SJCRH30 (cell line): ENCODE measurements at regions not wholly inside any gene's neighbourhood (a gene's known extent, or its start where the extent isn't known, plus 50 kb on each side); places are given as distances from the start of the nearest gene placed in this dataset.

Experiments
- DNase-seq, 2 experiments: peaks; one replicate each; pipeline ENCODE4 v3.0.0-alpha.2; 2015 to 2020
- H3K27ac ChIP-seq: fragments of 250-450 bp; sonication (Bioruptor Pico); 2 replicates; pipeline ENCODE4 v1.5.1; 2020; ENCODE audit warnings: mild to moderate bottlenecking, moderate library complexity
- H3K27me3 ChIP-seq: fragments of 250-450 bp; sonication (Bioruptor Pico); 2 replicates; pipeline ENCODE4 v1.5.1; 2020; ENCODE audit warnings: mild to moderate bottlenecking, moderate library complexity
- H3K36me3 ChIP-seq: fragments of 250-450 bp; sonication (Bioruptor Pico); 2 replicates; pipeline ENCODE4 v1.5.1; 2020; ENCODE audit warnings: mild to moderate bottlenecking, moderate library complexity
- H3K4me1 ChIP-seq: fragments of 250-450 bp; sonication (Bioruptor Pico); 2 replicates; pipeline ENCODE4 v1.5.1; 2020; ENCODE audit warnings: mild to moderate bottlenecking, moderate library complexity
- H3K4me3 ChIP-seq: fragments of 250-450 bp; sonication (Bioruptor Pico); 2 replicates; pipeline ENCODE4 v1.5.1; 2020; ENCODE audit warnings: mild to moderate bottlenecking, moderate library complexity
- H3K9me3 ChIP-seq: fragments of 250-450 bp; sonication (Bioruptor Pico); replicated peaks from 2 replicates; pipeline ENCODE4 v1.5.1; 2020; ENCODE audit warnings: mild to moderate bottlenecking, moderate library complexity

GRCh38 chr10:28211759-28212158 lies 91.1 kb downstream of the MPP7 start:
- H3K4me3 ChIP-seq: no peak overlapping the region
- no peaks in the 10 kb centered on the region for H3K9me3 ChIP-seq
- H3K36me3 ChIP-seq: no peaks in the 10 kb centered on the region
- H3K27me3 ChIP-seq: no peaks in the 10 kb centered on the region
- no peak for DNase-seq
- no peak overlapping the region for H3K27ac ChIP-seq
- H3K4me1 ChIP-seq: no peaks in the 10 kb centered on the region

DNA sequence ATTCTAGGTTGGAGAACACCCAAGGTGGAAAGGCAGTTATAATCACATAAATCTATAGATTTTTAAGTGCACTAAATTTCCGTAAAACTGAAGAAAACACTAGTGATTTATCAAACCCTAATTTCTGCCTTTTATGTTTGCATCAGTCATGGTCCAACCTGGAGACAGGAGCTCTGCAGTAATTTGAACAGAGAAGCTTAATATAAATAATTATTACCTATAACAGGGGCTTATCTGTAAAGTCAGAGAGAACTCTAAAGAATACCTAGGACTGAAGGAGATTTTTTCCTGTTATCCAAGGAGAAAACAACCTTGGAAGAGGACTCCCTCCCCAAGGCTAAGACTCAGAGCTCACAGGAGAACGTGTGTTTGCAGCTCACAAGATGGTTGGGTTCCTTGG lies 95.1 kb downstream of the MPP7 start:
- H3K27ac ChIP-seq: no peak overlapping the region
- H3K27me3 ChIP-seq: no peaks in the 10 kb centered on the region
- no peak for DNase-seq
- H3K36me3 ChIP-seq: no peaks in the 10 kb centered on the region
- H3K9me3 ChIP-seq: no peaks in the 10 kb centered on the region
- H3K4me3 ChIP-seq: no peak overlapping the region
- H3K4me1 ChIP-seq: no peaks in the 10 kb centered on the region

- DNase-seq: peak; percentile 44 to 63
- Histone ChIP-seq H3K36me3 (no peaks in the 10 kb centered on the region), H3K27ac (no peak overlapping the region; the same call in 1 of the 2 replicates), H3K4me1 (peaks cover 16% of the 10 kb centered on the region), H3K9me3 (no peaks in the 10 kb centered on the region), H3K4me3 (no peak overlapping the region), H3K27me3 (no peaks in the 10 kb centered on the region)
These were observed 99.9 kb downstream of the MPP7 start for GRCh38 chr10:28202941-28203352.

DNA sequence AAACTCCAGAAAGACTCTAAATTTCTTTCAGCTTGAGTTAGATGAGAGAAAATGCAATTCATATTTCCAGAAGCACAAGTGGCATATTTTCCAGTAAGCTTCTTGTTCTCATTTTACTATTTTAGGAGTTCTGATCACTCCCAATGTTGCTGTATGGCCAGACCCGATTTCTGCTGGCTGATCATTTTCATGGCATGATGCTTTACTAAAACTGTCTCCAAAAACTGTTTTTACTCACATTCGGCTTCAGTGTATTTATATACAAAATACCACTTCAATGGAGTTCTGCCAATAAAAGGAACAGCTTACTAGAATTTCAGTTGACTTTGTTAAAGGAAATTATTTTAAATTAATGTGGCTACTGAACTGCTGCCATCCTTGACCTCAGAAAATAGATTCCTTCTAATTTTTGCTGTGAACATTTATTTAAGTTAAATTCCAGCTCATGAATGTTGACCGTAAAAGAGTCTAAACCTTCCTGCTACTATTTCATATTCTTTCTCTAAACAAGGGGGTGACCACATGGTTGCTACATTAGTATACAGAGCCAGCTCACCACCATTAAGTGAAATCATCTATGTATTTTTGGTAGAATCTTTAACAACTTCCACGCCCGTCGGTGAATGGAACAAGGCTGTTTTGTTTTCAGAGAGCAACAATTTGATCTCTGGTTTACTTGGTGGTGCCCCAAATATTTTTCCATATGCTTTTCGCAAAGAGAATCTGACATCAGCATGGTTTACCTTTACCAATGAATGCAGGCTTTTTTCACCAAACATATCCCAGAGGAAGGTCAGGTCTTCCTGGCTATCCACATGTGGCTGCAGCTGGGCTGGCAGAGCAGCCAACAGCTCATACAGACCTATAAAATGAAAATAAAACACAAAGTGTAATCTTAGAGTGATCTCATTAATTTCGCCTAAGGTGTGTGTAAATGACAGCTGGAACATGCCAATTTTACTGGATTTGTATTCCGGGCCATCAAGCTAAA lies 101.2 kb downstream of the MPP7 start:
- peaks cover 16% of the 10 kb centered on the region for H3K4me1 ChIP-seq
- no peaks in the 10 kb centered on the region for H3K36me3 ChIP-seq
- H3K9me3 ChIP-seq: no peaks in the 10 kb centered on the region
- H3K4me3 ChIP-seq: no peak overlapping the region
- no peaks in the 10 kb centered on the region for H3K27me3 ChIP-seq
- H3K27ac ChIP-seq: peak overlapping the region; percentile 13; the same call in 1 of the 2 replicates
- peak in 1 of 2 experiments; percentile 11 for DNase-seq

DNA sequence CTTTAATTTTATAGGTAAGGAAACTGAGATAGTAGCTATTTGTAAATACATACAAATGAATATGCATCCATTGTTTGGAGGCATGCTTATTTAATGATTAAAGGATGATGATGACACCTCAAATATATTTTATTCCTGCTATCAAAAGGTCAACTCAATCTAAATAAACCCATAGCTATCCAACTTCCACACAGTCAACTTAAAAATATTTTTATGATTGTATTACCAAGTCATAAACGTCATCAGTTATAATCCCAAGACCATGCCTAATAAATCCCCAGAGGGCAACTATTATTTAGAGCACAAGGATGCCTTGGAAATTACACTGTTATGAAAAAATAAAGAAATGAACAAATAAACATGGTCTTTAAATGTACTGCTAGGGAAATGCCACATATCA lies 102.1 kb downstream of the MPP7 start:
- Histone ChIP-seq H3K9me3 (no peaks in the 10 kb centered on the region), H3K4me3 (no peak overlapping the region), H3K4me1 (peaks cover 16% of the 10 kb centered on the region), H3K27me3 (no peaks in the 10 kb centered on the region), H3K36me3 (no peaks in the 10 kb centered on the region), H3K27ac (no peak overlapping the region)
- DNase-seq: no peak

- Histone ChIP-seq H3K27ac (no peak overlapping the region), H3K4me1 (peaks cover 16% of the 10 kb centered on the region), H3K27me3 (no peaks in the 10 kb centered on the region), H3K4me3 (no peak overlapping the region), H3K36me3 (no peaks in the 10 kb centered on the region), H3K9me3 (no peaks in the 10 kb centered on the region)
- DNase-seq: no peak
These were observed 102.9 kb downstream of the MPP7 start for GRCh38 chr10:28199941-28200340.

GRCh38 chr10:28190196-28190595 lies 112.7 kb downstream of the MPP7 start:
- Histone ChIP-seq H3K4me1 (no peaks in the 10 kb centered on the region), H3K27ac (no peak overlapping the region), H3K27me3 (no peaks in the 10 kb centered on the region), H3K36me3 (no peaks in the 10 kb centered on the region), H3K4me3 (no peak overlapping the region), H3K9me3 (no peaks in the 10 kb centered on the region)
- no peak for DNase-seq

DNA sequence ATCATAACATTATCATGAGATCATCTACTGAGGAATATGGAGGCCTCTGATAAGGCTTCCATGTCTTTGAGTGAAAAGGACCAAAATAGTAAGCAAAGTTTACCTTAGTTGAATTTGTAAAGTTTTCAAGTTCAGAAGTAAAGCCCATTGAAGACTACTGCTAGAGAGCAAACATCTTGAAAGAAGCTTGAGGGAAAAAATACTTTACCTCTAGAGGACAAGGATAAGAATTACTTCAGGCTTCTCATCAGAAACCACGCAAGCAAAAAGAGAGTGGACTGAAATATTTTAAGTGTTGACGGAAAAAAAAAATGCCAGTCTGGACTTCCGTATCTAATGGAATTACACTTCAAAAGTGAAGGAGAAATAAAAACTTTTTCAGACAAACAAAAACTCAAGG lies 114.3 kb downstream of the MPP7 start:
- no peaks in the 10 kb centered on the region for H3K27me3 ChIP-seq
- no peak for DNase-seq
- no peaks in the 10 kb centered on the region for H3K4me1 ChIP-seq
- H3K4me3 ChIP-seq: no peak overlapping the region
- H3K27ac ChIP-seq: no peak overlapping the region
- no peaks in the 10 kb centered on the region for H3K9me3 ChIP-seq
- H3K36me3 ChIP-seq: no peaks in the 10 kb centered on the region

DNA sequence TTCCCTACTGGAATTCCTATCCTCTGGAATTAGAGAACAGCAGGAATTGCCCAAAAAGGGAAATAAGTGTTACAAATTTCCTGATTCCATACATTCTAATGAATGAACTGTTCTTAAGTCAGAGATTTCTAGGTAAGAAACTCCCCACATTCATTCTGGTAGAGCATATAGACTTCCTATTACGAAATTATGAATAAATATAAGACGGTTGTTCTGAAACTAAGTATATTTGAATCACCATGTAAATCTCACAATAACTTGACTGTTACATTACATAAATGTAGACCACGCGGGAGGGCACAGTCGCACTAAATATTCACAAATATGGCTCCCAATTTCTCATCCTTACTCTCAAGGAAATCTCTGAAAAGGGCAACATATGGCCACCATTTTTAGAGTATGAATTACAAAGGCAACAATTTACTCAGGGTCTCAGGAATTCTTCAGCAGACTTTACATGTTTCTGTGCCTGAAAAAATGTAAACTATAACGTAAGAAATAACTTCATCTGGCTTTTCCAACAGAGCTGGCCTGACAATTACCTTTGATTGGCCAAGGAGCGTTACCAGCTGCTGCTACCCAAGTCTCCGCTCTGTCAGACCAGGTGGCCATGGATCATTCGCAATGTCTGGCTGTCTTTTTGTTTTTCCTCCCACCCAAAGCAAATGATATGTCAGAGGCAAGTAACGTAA lies 115.8 kb downstream of the MPP7 start:
- DNase-seq: no peak

GRCh38 chr10:28186461-28186860 lies 116.4 kb downstream of the MPP7 start:
- Histone ChIP-seq H3K4me3 (no peak overlapping the region), H3K9me3 (no peaks in the 10 kb centered on the region), H3K4me1 (no peaks in the 10 kb centered on the region), H3K36me3 (no peaks in the 10 kb centered on the region), H3K27me3 (no peaks in the 10 kb centered on the region), H3K27ac (no peak overlapping the region)
- DNase-seq: no peak

More for the DNA sequence above, 115.8 kb downstream of the MPP7 start:
- Histone ChIP-seq H3K36me3 (no peaks in the 10 kb centered on the region), H3K4me3 (no peak overlapping the region), H3K9me3 (no peaks in the 10 kb centered on the region), H3K27ac (no peak overlapping the region), H3K4me1 (no peaks in the 10 kb centered on the region), H3K27me3 (no peaks in the 10 kb centered on the region)

DNA sequence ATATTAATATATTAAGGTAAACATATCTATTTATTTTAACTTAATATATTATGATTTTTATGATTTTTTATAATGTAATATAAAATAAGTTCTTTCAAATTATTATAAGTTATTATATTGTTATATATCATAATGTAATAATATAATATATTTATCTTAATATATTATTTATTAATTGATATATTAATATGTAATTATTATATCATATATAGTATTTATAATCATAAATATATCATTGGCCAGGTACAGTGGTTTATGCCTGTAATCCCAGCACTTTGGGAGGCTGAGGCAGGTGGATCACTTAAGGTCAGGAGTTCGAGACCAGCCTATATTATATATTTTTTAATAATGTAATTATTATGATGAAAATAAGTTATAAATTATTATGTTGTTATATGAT lies 118.1 kb downstream of the MPP7 start:
- no peak for DNase-seq
- no peaks in the 10 kb centered on the region for H3K27me3 ChIP-seq
- no peak overlapping the region for H3K4me3 ChIP-seq
- H3K9me3 ChIP-seq: no peaks in the 10 kb centered on the region
- no peaks in the 10 kb centered on the region for H3K4me1 ChIP-seq
- no peaks in the 10 kb centered on the region for H3K36me3 ChIP-seq
- no peak overlapping the region for H3K27ac ChIP-seq

- Histone ChIP-seq H3K27ac (no peak overlapping the region), H3K36me3 (no peaks in the 10 kb centered on the region), H3K4me3 (no peak overlapping the region), H3K9me3 (no peaks in the 10 kb centered on the region), H3K4me1 (no peaks in the 10 kb centered on the region), H3K27me3 (no peaks in the 10 kb centered on the region)
- peak in 1 of 2 experiments; percentile 34 for DNase-seq
These were observed 121.3 kb downstream of the MPP7 start for GRCh38 chr10:28181478-28182096.

DNA sequence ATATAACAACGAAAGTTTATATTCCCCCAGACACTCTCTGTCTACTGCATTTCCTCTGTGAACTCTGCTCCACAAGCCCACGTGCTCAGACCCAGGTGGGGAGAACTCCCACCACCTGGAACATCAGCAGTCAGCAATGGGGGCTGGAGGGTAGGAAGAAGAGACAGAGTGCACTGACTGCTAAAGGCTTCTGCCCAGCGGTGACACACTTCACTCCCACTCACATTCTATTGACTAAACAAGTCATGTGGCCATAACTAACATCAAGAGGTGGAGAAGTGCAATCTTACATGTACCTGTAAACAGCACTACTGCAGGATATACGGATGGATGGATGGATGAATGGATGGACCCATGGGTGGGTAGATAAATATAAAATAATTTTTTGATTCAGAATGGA lies 122.2 kb downstream of the MPP7 start:
- H3K9me3 ChIP-seq: no peaks in the 10 kb centered on the region
- no peaks in the 10 kb centered on the region for H3K36me3 ChIP-seq
- H3K4me1 ChIP-seq: no peaks in the 10 kb centered on the region
- no peaks in the 10 kb centered on the region for H3K27me3 ChIP-seq
- H3K27ac ChIP-seq: no peak overlapping the region
- no peak overlapping the region for H3K4me3 ChIP-seq
- no peak for DNase-seq

GRCh38 chr10:28179743-28180099 lies 123.1 kb downstream of the MPP7 start:
- H3K4me3 ChIP-seq: no peak overlapping the region
- no peaks in the 10 kb centered on the region for H3K36me3 ChIP-seq
- H3K27me3 ChIP-seq: no peaks in the 10 kb centered on the region
- no peaks in the 10 kb centered on the region for H3K4me1 ChIP-seq
- no peak overlapping the region for H3K27ac ChIP-seq
- no peak for DNase-seq
- H3K9me3 ChIP-seq: no peaks in the 10 kb centered on the region
